ENCODE measurements at regions not wholly inside any gene's neighbourhood (a gene's known extent, or its start where the extent isn't known, plus 50 kb on each side); places are given as distances from the start of the nearest gene placed in this dataset.

- POLR2A ChIA-PET: no interaction called here
- Histone ChIP-seq H3K36me3 (ENCODE audit: insufficient read depth, low read length) (no peaks in the 10 kb centered on the region), H3K27me3 (ENCODE audit: insufficient read depth, low read length, poor library complexity, severe bottlenecking) (no peaks in the 10 kb centered on the region), H3K4me1 (ENCODE audit: insufficient read depth, low read length) (no peaks in the 10 kb centered on the region), H3K27ac (ENCODE audit: low read depth, low read length) (no peak overlapping the region), H3K4me3 (ENCODE audit: low read length) (no peak overlapping the region), H3K9me3 (ENCODE audit: low read length) (no peaks in the 10 kb centered on the region)
- Mint-ChIP-seq H3K4me1 (no peaks in the 10 kb centered on the region), H3K4me3 (no peak overlapping the region), H3K36me3 (no peaks in the 10 kb centered on the region), H3K27ac (no peak overlapping the region), H3K9me3 (peaks cover 0 to 22% (median 10%) of the 10 kb centered on the region in 5 donors), H3K27me3 (no peaks in the 10 kb centered on the region)
- CTCF ChIA-PET: no interaction called here
- DNase-seq: no peak
Observed at GRCh38 chr10:64444163-64444562, 923.0 kb downstream of the REEP3 start.

- Histone ChIP-seq H3K4me3 (ENCODE audit: low read length) (no peak overlapping the region), H3K4me1 (ENCODE audit: insufficient read depth, low read length) (no peaks in the 10 kb centered on the region), H3K36me3 (ENCODE audit: insufficient read depth, low read length) (no peaks in the 10 kb centered on the region), H3K27ac (ENCODE audit: low read depth, low read length) (no peak overlapping the region), H3K27me3 (ENCODE audit: insufficient read depth, low read length, poor library complexity, severe bottlenecking) (no peaks in the 10 kb centered on the region), H3K9me3 (ENCODE audit: low read length) (no peaks in the 10 kb centered on the region)
- Mint-ChIP-seq H3K4me3 (no peak overlapping the region), H3K4me1 (no peaks in the 10 kb centered on the region), H3K27ac (no peak overlapping the region), H3K9me3 (peaks cover 1 to 18% (median 9%) of the 10 kb centered on the region in 5 donors), H3K27me3 (no peaks in the 10 kb centered on the region), H3K36me3 (no peaks in the 10 kb centered on the region)
- DNase-seq: no peak
- ChIA-PET POLR2A (no interaction called here), CTCF (no interaction called here)
Observed at GRCh38 chr10:64444564-64444963, 923.4 kb downstream of the REEP3 start.

- Histone ChIP-seq H3K9me3 (ENCODE audit: low read length) (no peaks in the 10 kb centered on the region), H3K36me3 (ENCODE audit: insufficient read depth, low read length) (no peaks in the 10 kb centered on the region), H3K4me1 (ENCODE audit: insufficient read depth, low read length) (no peaks in the 10 kb centered on the region), H3K27ac (ENCODE audit: low read depth, low read length) (no peak overlapping the region), H3K27me3 (ENCODE audit: insufficient read depth, low read length, poor library complexity, severe bottlenecking) (no peaks in the 10 kb centered on the region), H3K4me3 (ENCODE audit: low read length) (no peak overlapping the region)
- POLR2A ChIA-PET: no interaction called here
- H3K9me3 Mint-ChIP-seq: peaks cover 3 to 8% (median 4%) of the 10 kb centered on the region in 5 donors
- DNase-seq: no peak
- H3K27me3 Mint-ChIP-seq: no peaks in the 10 kb centered on the region
- no peak overlapping the region for H3K4me3 Mint-ChIP-seq
- H3K27ac Mint-ChIP-seq: no peak overlapping the region
- H3K4me1 Mint-ChIP-seq: no peaks in the 10 kb centered on the region
- H3K36me3 Mint-ChIP-seq: no peaks in the 10 kb centered on the region
- CTCF ChIA-PET: no interaction called here
Observed at GRCh38 chr10:64449603-64450002, 928.4 kb downstream of the REEP3 start.

GRCh38 chr10:64450312-64450711, 929.1 kb downstream of the REEP3 start:
- H3K4me3 Mint-ChIP-seq: no peak overlapping the region
- no peaks in the 10 kb centered on the region for H3K36me3 Mint-ChIP-seq
- H3K4me1 Mint-ChIP-seq: no peaks in the 10 kb centered on the region
- ChIA-PET POLR2A (no interaction called here), CTCF (no interaction called here)
- Histone ChIP-seq H3K36me3 (ENCODE audit: insufficient read depth, low read length) (no peaks in the 10 kb centered on the region), H3K4me1 (ENCODE audit: insufficient read depth, low read length) (no peaks in the 10 kb centered on the region), H3K27me3 (ENCODE audit: insufficient read depth, low read length, poor library complexity, severe bottlenecking) (no peaks in the 10 kb centered on the region), H3K9me3 (ENCODE audit: low read length) (no peaks in the 10 kb centered on the region), H3K4me3 (ENCODE audit: low read length) (no peak overlapping the region), H3K27ac (ENCODE audit: low read depth, low read length) (no peak overlapping the region)
- H3K9me3 Mint-ChIP-seq: peaks cover 3 to 7% (median 4%) of the 10 kb centered on the region in 5 donors
- H3K27ac Mint-ChIP-seq: no peak overlapping the region
- no peak for DNase-seq
- H3K27me3 Mint-ChIP-seq: no peaks in the 10 kb centered on the region

GRCh38 chr10:64454962-64455361, 933.8 kb downstream of the REEP3 start:
- Mint-ChIP-seq H3K27ac (no peak overlapping the region), H3K36me3 (no peaks in the 10 kb centered on the region), H3K9me3 (peaks cover 0 to 5% (median 0%) of the 10 kb centered on the region in 5 donors), H3K4me3 (no peak overlapping the region), H3K27me3 (no peaks in the 10 kb centered on the region), H3K4me1 (no peaks in the 10 kb centered on the region)
- Histone ChIP-seq H3K9me3 (ENCODE audit: low read length) (no peaks in the 10 kb centered on the region), H3K27me3 (ENCODE audit: insufficient read depth, low read length, poor library complexity, severe bottlenecking) (no peaks in the 10 kb centered on the region), H3K27ac (ENCODE audit: low read depth, low read length) (no peak overlapping the region), H3K4me1 (ENCODE audit: insufficient read depth, low read length) (no peaks in the 10 kb centered on the region), H3K4me3 (ENCODE audit: low read length) (no peak overlapping the region), H3K36me3 (ENCODE audit: insufficient read depth, low read length) (no peaks in the 10 kb centered on the region)
- CTCF ChIA-PET: no interaction called here
- no peak for DNase-seq
- POLR2A ChIA-PET: no interaction called here

- Histone ChIP-seq H3K9me3 (ENCODE audit: low read length) (no peaks in the 10 kb centered on the region), H3K27me3 (ENCODE audit: insufficient read depth, low read length, poor library complexity, severe bottlenecking) (no peaks in the 10 kb centered on the region), H3K4me3 (ENCODE audit: low read length) (no peak overlapping the region), H3K27ac (ENCODE audit: low read depth, low read length) (no peak overlapping the region), H3K4me1 (ENCODE audit: insufficient read depth, low read length) (no peaks in the 10 kb centered on the region), H3K36me3 (ENCODE audit: insufficient read depth, low read length) (no peaks in the 10 kb centered on the region)
- no peaks in the 10 kb centered on the region for H3K36me3 Mint-ChIP-seq
- ChIA-PET POLR2A (no interaction called here), CTCF (no interaction called here)
- peaks cover 0 to 4% (median under 1%) of the 10 kb centered on the region in 5 donors for H3K9me3 Mint-ChIP-seq
- H3K27ac Mint-ChIP-seq: no peak overlapping the region
- no peaks in the 10 kb centered on the region for H3K4me1 Mint-ChIP-seq
- no peaks in the 10 kb centered on the region for H3K27me3 Mint-ChIP-seq
- no peak overlapping the region for H3K4me3 Mint-ChIP-seq
- no peak for DNase-seq
Observed at GRCh38 chr10:64458306-64458705, 937.1 kb downstream of the REEP3 start.

GRCh38 chr10:64463406-64463805, 942.2 kb downstream of the REEP3 start:
- no peak for DNase-seq
- H3K4me3 ChIP-seq (ENCODE audit: low read length): no peak overlapping the region
- peaks cover 5 to 23% (median 8%) of the 10 kb centered on the region in 5 donors for H3K9me3 Mint-ChIP-seq
- H3K27ac ChIP-seq (ENCODE audit: low read depth, low read length): no peak overlapping the region
- H3K4me3 Mint-ChIP-seq: no peak overlapping the region
- no peaks in the 10 kb centered on the region for H3K27me3 Mint-ChIP-seq
- POLR2A ChIA-PET: no interaction called here
- peaks cover 0 to 2% (median 0%) of the 10 kb centered on the region in 3 donors for H3K36me3 Mint-ChIP-seq
- H3K27ac Mint-ChIP-seq: no peak overlapping the region
- no peaks in the 10 kb centered on the region for H3K4me1 Mint-ChIP-seq
- no peaks in the 10 kb centered on the region for H3K27me3 ChIP-seq (ENCODE audit: insufficient read depth, low read length, poor library complexity, severe bottlenecking)
- H3K9me3 ChIP-seq (ENCODE audit: low read length): no peaks in the 10 kb centered on the region
- no peaks in the 10 kb centered on the region for H3K4me1 ChIP-seq (ENCODE audit: insufficient read depth, low read length)
- CTCF ChIA-PET: no interaction called here
- no peaks in the 10 kb centered on the region for H3K36me3 ChIP-seq (ENCODE audit: insufficient read depth, low read length)

GRCh38 chr10:64465653-64466052, 944.5 kb downstream of the REEP3 start:
- Histone ChIP-seq H3K36me3 (ENCODE audit: insufficient read depth, low read length) (no peaks in the 10 kb centered on the region), H3K27ac (ENCODE audit: low read depth, low read length) (no peak overlapping the region), H3K9me3 (ENCODE audit: low read length) (no peaks in the 10 kb centered on the region), H3K4me1 (ENCODE audit: insufficient read depth, low read length) (no peaks in the 10 kb centered on the region), H3K4me3 (ENCODE audit: low read length) (no peak overlapping the region), H3K27me3 (ENCODE audit: insufficient read depth, low read length, poor library complexity, severe bottlenecking) (no peaks in the 10 kb centered on the region)
- ChIA-PET POLR2A (no interaction called here), CTCF (no interaction called here)
- Mint-ChIP-seq H3K36me3 (peaks cover 0 to 2% (median 0%) of the 10 kb centered on the region in 3 donors), H3K4me1 (no peaks in the 10 kb centered on the region), H3K27ac (no peak overlapping the region), H3K9me3 (peaks cover 5 to 31% (median 12%) of the 10 kb centered on the region in 5 donors), H3K27me3 (no peaks in the 10 kb centered on the region), H3K4me3 (no peak overlapping the region)
- DNase-seq: no peak

GRCh38 chr10:64468219-64468618, 947.0 kb downstream of the REEP3 start:
- Mint-ChIP-seq H3K27me3 (no peaks in the 10 kb centered on the region), H3K9me3 (peaks cover 5 to 31% (median 14%) of the 10 kb centered on the region in 5 donors), H3K36me3 (peaks cover 0 to 2% (median 0%) of the 10 kb centered on the region in 3 donors), H3K27ac (no peak overlapping the region), H3K4me3 (no peak overlapping the region), H3K4me1 (no peaks in the 10 kb centered on the region)
- no peak overlapping the region for H3K4me3 ChIP-seq (ENCODE audit: low read length)
- no peaks in the 10 kb centered on the region for H3K27me3 ChIP-seq (ENCODE audit: insufficient read depth, low read length, poor library complexity, severe bottlenecking)
- H3K36me3 ChIP-seq (ENCODE audit: insufficient read depth, low read length): no peaks in the 10 kb centered on the region
- DNase-seq: no peak
- H3K4me1 ChIP-seq (ENCODE audit: insufficient read depth, low read length): no peaks in the 10 kb centered on the region
- no peak overlapping the region for H3K27ac ChIP-seq (ENCODE audit: low read depth, low read length)
- H3K9me3 ChIP-seq (ENCODE audit: low read length): no peaks in the 10 kb centered on the region
- POLR2A ChIA-PET: no interaction called here
- CTCF ChIA-PET: interaction anchor here (0.8 kb wide), 1 partner anchor 9 kb away, joined by 3 read pairs; no protein-coding TSS in a partner anchor

All from CD8-positive, alpha-beta memory T cell (primary cell).